GM12865 (cell line): ENCODE measurements at regions not wholly inside any gene's neighbourhood (a gene's known extent, or its start where the extent isn't known, plus 50 kb on each side); places are given as distances from the start of the nearest gene placed in this dataset.

Source experiments
- DNase-seq: peaks from one replicate; pipeline ENCODE4 v3.0.0; 2010; ENCODE audit warnings: low read depth
- H3K4me3 ChIP-seq: 2 replicates; pipeline ENCODE4 v1.5.1; 2011; ENCODE audit warnings: mild to moderate bottlenecking, low read depth, low read length, control low read depth
- TF ChIP-seq, protein P1 (sequence below): IDR thresholded peaks from 2 replicates; pipeline ENCODE4 v1.5.1; 2011; ENCODE audit warnings: low read length, control low read depth, low read depth, inconsistent platforms; ENCODE audit not compliant: insufficient read depth; ENCODE audit errors: missing control alignments

DNA sequence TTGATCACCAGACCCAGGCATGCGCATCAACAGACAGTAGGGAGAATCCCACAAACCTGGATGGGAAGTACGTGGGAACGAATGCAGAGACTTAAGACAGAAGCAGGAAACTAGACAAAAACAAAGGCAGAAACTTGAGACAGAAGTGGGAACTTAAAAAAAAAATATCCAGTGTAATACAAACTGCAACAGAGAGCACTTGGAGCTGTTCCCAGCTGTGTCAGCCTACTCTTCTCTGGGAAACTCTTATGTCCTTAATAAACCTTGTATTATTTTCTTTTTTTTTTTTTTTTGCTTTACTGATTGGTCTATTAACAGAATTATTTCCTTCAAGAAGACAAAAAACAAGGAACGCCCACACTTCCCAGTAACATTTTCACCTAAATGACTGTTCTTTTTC, 1818.1 kb upstream of the RAG2 start:
- TF ChIP-seq, protein P1, sequence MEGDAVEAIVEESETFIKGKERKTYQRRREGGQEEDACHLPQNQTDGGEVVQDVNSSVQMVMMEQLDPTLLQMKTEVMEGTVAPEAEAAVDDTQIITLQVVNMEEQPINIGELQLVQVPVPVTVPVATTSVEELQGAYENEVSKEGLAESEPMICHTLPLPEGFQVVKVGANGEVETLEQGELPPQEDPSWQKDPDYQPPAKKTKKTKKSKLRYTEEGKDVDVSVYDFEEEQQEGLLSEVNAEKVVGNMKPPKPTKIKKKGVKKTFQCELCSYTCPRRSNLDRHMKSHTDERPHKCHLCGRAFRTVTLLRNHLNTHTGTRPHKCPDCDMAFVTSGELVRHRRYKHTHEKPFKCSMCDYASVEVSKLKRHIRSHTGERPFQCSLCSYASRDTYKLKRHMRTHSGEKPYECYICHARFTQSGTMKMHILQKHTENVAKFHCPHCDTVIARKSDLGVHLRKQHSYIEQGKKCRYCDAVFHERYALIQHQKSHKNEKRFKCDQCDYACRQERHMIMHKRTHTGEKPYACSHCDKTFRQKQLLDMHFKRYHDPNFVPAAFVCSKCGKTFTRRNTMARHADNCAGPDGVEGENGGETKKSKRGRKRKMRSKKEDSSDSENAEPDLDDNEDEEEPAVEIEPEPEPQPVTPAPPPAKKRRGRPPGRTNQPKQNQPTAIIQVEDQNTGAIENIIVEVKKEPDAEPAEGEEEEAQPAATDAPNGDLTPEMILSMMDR: no peak
- no peak overlapping the region for H3K4me3 ChIP-seq
- DNase-seq: no peak

DNA sequence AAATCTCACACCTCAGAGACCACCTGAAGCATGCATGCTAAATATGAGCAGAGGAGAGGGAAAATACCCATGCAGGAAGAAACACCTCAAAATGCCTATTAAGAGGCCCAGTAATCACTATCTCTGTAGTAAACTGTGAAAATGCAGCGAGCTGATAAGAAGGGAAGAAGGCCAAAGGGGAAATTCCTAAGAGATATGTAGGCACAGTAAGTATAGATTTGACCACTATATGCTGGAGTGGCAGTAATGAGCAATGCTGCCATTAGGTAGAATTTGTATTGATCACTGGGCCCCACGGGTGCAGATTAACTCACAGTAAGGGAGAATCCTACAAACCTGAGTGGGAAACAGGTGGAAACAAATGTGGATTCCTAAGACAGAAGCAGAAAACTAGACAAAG, 1813.1 kb upstream of the RAG2 start:
- TF ChIP-seq, protein P1: no peak
- DNase-seq: no peak
- H3K4me3 ChIP-seq: no peak overlapping the region

DNA sequence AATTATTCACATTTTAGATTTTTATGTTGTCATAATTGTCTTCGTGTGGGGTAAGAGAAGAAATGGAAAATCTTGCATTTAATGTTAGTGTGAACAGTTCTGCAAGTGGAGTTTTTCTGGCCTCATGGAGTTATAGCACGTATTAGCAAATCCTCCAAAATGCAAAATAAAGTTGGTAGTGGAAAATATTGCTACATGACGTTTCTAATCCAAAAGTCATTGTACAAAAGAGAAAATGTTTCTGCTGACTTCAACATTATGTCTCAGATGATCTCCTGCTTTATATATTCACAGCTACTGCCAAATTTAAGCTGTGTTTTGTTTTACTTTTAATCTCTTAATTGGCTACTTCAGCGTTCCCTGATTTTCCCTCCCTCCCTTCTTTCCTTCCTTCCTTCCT, 1804.0 kb upstream of the RAG2 start:
- TF ChIP-seq, protein P1: no peak
- no peak for DNase-seq
- no peak overlapping the region for H3K4me3 ChIP-seq

DNA sequence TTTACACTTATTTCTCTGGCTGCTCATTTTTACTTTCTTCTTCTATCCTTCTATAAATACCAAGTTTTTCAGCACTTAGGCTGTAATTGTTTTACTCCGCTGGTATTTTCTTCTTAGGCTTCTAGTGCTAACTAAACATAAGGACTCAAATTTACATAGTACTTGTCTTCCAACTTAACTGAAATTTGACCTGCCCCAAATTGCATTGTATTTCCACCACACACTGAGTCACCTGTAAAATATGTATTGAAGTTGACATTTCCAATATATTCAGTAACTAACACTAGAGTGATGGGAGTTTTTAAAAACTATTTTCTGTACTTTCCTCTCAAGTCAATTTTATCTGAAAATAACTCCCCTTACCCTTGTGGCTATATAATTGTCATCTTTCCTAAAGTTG, 1794.1 kb upstream of the RAG2 start:
- DNase-seq: no peak

DNA sequence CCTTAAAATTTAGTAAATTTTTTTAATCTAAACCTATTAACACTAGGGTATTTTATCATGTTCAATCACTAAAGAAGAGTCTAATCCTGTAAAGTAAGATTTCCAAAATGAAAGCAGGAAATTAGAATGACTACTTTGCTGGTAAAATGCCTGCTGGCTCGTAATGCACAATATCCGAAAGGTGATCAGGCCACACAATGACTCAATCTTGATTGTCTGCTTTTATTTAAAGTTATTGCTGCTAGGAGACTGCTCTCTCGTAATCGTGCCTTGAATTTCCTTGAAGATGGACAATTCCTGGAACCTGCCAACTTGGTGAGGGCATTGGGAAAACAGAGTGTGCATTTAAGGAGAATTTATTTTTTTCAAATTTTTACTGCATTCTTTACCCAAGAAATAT, 1786.5 kb upstream of the RAG2 start:
- DNase-seq: no peak
- no peak overlapping the region for H3K4me3 ChIP-seq
- TF ChIP-seq, protein P1: no peak

More for the DNA sequence above, 1794.1 kb upstream of the RAG2 start:
- H3K4me3 ChIP-seq: no peak overlapping the region
- TF ChIP-seq, protein P1: no peak

DNA sequence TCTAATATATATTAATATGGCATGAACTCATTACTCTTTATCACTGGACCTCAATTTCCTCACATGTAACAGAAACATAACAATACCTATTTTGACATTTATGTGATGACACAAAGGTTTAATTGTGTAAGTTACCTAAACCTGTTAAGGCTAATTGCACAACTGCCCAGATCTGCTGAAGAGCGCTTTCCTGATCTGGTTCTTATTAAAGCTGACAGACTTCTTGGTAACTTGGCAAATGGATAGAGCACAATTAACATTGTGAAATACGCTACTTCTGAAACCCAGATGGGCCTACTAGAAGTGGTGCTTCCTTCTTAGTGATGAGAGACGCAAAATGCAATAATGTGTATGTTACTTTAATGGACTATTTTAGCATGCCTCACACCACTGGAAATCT, 1767.2 kb upstream of the RAG2 start:
- DNase-seq: no peak
- no peak overlapping the region for H3K4me3 ChIP-seq
- TF ChIP-seq, protein P1: no peak

DNA sequence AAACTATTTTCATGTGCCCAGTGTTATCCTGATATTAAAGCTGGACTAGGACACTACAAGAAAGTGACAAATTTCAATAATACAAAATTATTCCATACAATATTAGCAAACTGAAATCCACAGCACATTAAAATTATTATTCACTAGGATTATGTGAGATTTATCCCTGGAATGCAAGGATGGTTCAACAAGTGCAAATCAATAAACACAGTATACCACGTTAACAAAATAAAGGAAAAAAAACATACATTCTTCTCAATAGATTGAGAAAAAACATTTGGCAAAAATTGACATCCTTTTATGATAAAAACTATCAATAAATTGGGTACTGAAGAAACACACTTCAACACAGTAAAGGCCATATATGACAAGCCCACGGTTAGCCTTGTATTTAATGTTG, 1758.2 kb upstream of the RAG2 start:
- TF ChIP-seq, protein P1: no peak
- no peak for DNase-seq
- H3K4me3 ChIP-seq: no peak overlapping the region
